Umbilical cord (tissue), 1 donor: ENCODE measurements at regions not wholly inside any gene's neighbourhood (a gene's known extent, or its start where the extent isn't known, plus 50 kb on each side); places are given as distances from the start of the nearest gene placed in this dataset.
A peak's percentile ranks its signal among the peaks of the same experiment; 100 is the strongest.
"Not testable (repeated sequence)": the region's sequence is repeated elsewhere in the genome, so short reads cannot be mapped to it uniquely, and the experiment has no call there.

Experiments
- DNase-seq: peaks from one replicate; pipeline ENCODE4 v3.0.0-alpha.2; 2015; ENCODE audit warnings: low spot score

DNA sequence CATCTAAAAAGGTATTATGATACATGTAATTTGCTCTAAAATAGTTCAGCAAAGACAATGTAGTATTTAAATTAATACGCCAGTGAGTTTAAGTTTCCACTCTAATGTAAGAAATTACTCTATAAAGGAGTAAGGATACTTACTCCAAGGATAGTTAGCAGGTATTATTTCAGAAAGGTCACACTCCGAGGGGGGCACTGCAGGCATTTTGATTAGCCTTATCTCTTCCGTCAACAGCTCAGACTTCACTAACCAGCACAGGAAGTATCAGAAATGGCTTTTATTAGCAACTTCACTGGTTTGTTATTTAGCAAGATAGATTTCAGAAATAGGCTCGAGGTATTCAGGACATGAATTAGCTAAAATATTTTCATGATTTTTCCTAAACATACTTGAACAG lies 127.0 kb downstream of the COX18 start:
- DNase-seq, result no peak

DNA sequence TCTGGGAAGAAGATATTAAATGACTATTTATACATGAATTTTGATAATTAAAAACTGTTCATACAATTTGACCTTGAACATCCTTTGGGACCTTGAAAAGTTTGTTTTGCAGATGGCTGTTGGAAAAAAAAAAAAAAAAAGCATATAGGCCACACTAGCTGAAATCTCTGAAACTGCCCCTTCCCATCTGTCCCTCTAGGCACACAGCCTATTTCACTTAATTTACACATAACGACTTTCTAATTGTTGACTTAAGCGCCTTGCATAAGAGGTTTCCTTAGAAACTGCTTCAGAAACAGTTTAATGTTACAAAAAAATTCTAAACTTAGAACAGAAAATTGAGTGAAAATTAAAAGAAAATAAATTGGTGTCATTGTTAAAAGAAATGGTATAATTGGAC lies 131.0 kb downstream of the COX18 start:
- no peak for DNase-seq

DNA sequence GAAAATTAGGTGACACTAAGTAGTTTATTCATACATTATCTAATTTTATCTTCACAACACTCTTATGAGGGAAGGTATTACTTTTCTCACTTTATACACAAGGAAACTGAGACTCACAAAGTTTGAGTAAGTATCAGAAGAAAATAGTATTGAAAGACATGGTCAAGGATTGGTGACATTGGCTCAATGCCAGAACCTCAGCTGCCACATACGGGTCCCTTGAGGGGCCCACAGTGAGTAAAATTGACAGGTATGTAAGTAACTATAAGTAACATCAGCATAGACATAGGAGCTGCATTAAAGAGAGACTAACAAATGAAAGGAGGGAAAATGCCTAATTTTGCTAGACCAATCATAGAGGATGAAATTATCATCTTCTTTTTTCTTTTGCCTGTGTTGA lies 134.1 kb downstream of the COX18 start:
- DNase-seq, result no peak

GRCh38 chr4:72933029-72933428 lies 136.5 kb downstream of the COX18 start:
- DNase-seq, result no peak

DNA sequence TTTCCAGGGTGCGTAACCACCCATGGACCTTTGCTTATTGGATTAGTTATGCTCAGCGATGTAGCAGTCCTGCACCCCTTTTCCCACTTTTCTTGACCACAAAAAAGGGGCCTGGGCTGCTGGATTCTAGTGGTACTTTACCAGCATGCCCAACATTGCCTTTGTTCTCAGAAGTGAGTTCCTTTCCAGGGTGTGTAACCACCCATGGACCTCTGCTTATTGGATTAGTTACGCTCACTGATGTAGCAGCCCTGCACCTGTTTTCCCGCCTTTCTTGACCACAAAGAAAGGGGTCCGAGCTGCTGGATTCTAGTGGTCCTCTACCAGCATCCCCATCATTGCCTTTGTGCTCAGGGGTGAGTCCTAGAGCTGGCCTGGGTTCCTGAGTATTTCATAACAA lies 138.2 kb downstream of the COX18 start:
- DNase-seq, result no peak

DNA sequence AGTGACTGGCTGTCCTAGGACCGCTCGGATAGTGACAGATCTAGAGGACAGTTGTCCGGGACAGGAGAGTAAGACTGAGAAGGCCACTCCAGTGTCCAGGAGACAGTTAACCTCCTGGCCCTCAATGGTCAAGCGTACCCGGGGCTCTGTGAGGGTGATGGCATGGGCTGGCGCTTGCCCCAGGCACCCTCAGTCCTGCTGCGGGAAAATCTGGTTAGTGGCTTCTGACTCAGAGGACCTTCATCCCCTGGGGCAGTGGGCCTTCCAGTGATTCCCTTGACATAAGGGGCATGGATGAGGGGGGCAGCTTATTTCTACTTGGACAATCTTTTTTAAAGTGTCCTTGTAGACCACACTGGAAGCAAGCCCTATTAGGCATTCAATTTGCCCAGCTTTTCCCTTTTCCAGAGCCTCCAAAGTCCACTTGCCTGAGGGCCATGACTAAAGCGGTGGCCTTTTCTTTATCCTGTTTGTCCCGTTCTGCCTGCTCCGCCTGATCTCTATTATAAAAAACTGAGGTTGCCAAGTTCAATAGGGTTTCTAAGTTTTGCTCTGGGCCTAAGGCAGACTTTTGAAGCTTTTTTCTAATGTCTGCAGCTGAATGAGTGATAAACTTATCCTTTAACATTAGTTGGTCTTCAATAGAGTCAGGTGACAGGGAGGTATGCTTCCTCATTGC lies 139.8 kb downstream of the COX18 start:
- not testable (repeated sequence) for DNase-seq

- no peak for DNase-seq
Observed at GRCh38 chr4:72924814-72925213, 144.7 kb downstream of the COX18 start.

DNA sequence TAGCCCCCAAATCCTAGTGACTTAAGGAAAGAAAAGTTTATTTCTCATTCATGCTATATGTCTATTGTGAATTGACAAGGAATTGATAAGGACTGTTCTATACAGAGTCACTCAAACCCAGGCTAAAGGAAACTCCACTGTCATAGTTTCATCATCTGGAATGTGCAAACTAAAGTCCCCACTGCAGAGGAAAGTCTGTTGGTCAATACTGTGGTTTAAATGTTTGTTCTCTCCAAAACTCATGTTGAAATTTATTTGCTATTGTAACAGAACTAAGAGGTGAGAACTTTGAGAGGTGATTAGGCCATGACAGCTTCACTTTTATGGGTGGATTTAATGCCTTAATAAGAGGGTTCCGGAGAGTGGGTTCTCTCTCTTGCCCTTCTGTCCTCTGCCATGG lies 149.6 kb downstream of the COX18 start:
- DNase-seq, result no peak

DNA sequence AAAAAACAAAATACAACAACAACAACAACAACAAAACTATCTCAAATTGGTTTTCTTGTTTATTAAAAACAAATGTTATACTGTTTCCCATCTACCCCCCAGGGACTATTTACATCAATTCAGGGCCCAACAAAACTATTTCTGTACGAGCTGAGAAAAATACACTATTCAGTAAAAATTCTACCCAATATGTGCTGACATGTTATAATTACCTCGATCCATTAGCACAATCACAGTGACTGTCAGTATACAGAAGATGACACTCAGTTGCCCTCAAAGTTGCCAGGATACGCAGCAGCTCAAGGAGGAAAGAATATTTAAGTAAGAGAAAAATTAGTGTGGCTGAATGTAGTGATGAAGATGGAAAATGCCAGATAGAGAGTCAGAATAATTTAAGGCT lies 150.1 kb downstream of the COX18 start:
- no peak for DNase-seq

- no peak for DNase-seq
Observed at GRCh38 chr4:72918362-72918761, 151.2 kb downstream of the COX18 start.

DNA sequence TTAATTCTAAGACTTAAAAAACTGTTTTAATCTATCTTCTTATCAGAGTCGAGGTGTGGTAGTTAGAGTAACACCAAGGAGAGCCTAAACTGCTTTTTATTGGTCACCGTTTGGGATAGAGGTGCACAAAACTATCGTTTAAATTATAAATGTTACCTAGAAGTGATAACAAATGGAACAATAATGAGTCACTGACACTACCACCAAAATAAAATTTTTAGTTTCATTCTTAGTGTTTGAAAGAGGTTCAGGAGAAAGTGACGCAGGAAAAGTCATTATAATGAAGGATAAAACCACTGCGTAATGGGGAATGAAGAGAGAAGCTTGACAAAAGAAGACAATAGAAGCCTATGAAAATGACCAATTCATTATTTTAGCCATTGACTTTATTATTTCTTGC lies 158.2 kb downstream of the COX18 start:
- no peak for DNase-seq

DNA sequence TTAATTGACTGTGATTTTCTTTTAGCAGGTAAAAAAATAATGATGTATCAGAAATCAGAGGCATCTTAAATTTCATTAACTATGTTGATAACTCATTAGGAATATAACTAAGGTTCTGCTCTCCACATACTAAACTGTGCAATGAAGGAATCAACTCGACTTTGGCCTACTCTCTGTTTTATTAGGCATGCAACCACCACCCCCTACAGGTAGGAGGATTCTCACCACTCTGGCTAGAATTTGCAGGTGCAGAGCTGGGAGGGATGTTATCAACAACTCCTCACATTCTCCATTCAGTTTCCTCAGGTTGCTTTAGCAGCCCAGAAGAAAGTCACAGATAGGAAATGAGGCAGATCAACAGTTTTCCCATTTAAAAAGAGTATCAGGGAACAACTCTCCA lies 160.1 kb downstream of the COX18 start:
- DNase-seq, result no peak

GRCh38 chr4:72902354-72902753 lies 167.2 kb downstream of the COX18 start:
- DNase-seq, result no peak

- DNase-seq, result no peak
Observed at GRCh38 chr4:72901553-72901952, 168.0 kb downstream of the COX18 start.

- DNase-seq, result no peak
Observed at GRCh38 chr4:72900952-72901351, 168.6 kb downstream of the COX18 start.

DNA sequence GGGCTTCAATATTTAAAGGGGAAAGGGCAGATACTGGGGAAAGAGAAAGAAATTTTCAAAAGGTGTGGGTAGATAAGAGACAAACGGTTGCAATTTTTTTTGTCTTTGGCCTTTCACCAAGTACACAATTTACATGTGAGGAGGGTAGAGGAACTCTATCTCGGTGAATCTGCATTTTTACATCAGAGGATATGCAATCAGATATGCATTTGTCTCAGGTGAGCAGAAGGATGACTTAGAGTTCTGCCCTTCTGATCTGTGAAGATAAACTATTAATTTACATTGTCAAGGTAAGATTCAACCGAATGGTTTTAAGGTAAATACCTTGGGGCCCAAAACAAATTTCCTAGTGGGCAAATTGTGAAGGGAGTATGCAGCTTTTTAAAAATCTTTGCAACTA lies 169.9 kb downstream of the COX18 start:
- DNase-seq, result no peak

DNA sequence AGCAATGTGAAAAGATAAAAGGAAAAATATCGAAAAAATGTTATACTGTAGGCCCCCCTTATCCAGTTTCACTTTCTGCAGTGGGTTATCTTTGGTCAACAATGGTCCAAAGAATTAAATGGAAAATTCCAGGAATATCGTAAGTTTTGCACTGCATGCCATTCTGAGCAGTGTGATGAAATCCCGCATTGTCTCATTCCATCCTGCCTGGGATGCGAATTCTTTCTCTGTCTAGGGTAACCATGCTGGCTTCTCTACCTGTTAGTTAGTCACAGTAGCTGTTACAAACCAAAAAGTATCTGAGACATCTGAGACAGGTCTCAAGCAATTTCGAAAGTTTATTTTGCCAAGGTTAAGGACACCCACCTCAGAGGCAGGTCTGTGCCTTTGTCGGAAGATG lies 170.3 kb downstream of the COX18 start:
- DNase-seq, result no peak

- peak; percentile 83 for DNase-seq
Observed at GRCh38 chr4:72896515-72896914, 173.0 kb downstream of the COX18 start.

GRCh38 chr4:72895408-72895807 lies 174.1 kb downstream of the COX18 start:
- DNase-seq, result peak; percentile 34

DNA sequence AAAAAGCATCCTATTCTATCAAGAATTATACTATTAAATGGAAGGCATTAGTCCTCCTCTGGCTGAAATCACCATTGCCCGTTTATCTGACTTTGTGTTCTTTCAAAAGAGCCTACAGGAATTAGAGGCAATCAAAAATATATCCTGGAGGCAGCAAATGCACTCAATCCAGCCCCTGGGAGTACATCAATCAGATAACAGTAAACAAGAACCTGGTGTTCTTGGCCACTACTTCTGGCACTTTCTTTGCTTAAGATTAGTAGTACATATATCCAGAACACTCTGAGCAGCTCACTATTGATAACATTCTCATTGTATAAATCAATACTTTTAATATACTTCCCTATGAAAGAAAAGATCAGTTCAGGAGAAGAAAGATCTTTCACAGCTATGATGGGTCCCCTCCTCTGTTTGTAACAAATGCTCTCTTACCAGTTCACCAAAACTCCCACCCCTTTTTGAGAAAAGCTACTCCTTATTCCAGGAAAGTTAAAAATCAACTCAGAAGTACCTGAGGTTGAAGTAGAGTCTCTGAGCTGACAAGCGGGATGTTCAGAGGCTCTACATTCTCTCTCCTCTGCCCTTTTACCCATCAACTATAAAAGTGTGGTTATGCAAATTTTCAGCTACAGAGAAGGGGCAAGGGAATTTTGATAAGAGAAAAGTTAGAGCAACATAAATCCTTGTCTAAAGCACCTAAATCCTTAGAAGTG lies 176.0 kb downstream of the COX18 start:
- peak; percentile 71 for DNase-seq

- DNase-seq, result no peak
Observed at GRCh38 chr4:72888331-72888730, 181.2 kb downstream of the COX18 start.

DNA sequence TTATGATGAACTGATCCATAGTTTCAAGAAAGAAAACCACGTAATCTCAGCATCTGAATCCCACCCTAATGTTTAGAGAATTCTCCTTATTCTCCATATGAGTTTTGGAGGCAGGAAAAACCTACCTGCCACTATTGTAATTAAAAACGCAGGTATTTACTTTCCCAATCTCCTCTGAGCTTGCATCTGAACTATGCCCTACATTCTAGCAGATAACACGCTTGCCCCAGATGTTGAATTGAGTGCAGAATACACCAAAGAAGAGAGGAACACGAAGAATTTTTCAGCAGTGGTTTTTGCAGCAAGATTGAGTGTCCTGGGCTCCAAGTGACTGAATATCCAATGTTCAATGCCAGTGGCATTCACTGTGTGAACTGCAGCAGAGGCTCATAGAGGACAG lies 182.4 kb downstream of the COX18 start:
- no peak for DNase-seq

- DNase-seq, result no peak
Observed at GRCh38 chr4:72886602-72887001, 182.9 kb downstream of the COX18 start.

DNA sequence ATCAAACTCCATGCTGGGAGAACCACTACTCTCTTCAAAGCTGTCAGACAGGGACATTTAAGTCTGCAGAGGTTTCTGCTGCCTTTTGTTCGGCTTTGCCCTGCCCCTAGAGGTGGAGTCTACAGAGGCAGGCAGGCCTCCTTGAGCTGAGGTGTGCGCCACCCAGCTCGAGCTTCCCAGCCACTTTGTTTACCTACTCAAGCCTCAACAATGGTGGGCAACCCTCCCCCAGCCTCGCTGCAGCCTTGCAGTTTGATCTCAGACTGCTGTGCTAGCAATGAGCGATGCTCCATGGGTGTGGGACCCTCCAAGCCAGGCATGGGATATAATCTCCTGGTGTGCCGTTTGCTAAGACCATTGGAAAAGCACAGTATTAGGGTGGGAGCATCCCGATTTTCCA lies 185.3 kb downstream of the COX18 start:
- not testable (repeated sequence) for DNase-seq
